SK-N-SH treated with all-trans-retinoic acid at 6 μM for 48 hours (cell line): ENCODE measurements at regions not wholly inside any gene's neighbourhood (a gene's known extent, or its start where the extent isn't known, plus 50 kb on each side); places are given as distances from the start of the nearest gene placed in this dataset.
A peak's percentile ranks its signal among the peaks of the same experiment; 100 is the strongest.

Experiments
- ATAC-seq: fragments of 200-7000 bp; cut with Tn5 transposase; 3 replicates; pipeline ENCODE4 v1.9.1; 2020; ENCODE audit warnings: mild to moderate bottlenecking, moderate library complexity
- ARNTL ChIP-seq: fragments of 450-650 bp; formaldehyde crosslinking; IDR thresholded peaks from 2 replicates; pipeline ENCODE4 v1.5.0; 2020; ENCODE audit warnings: low read depth, mild to moderate bottlenecking, moderate library complexity, borderline replicate concordance
- BACH2 ChIP-seq: fragments of 250-450 bp; sonication (Bioruptor Pico); IDR thresholded peaks from 2 replicates; pipeline ENCODE4 v1.9.0; 2021; ENCODE audit warnings: mild to moderate bottlenecking, borderline replicate concordance
- CSRNP3 ChIP-seq: fragments of 250-450 bp; sonication (Bioruptor Pico); IDR thresholded peaks from 2 replicates; pipeline ENCODE4 v1.5.1; 2021; ENCODE audit warnings: mild to moderate bottlenecking, moderate library complexity
- ESRRG ChIP-seq: fragments of 250-450 bp; sonication (Bioruptor Pico); IDR thresholded peaks from 2 replicates; pipeline ENCODE4 v1.6.1; 2021; ENCODE audit warnings: mild to moderate bottlenecking
- ISL1 ChIP-seq: fragments of 250-450 bp; sonication (Bioruptor Pico); IDR thresholded peaks from 2 replicates; pipeline ENCODE4 v2.1.2; 2022; ENCODE audit warnings: mild to moderate bottlenecking, moderate library complexity
- OSR1 ChIP-seq: fragments of 250-450 bp; sonication (Bioruptor Pico); IDR thresholded peaks from 2 replicates; pipeline ENCODE4 v1.8.0; 2022; ENCODE audit warnings: moderate library complexity, mild to moderate bottlenecking, inconsistent platforms
- PATZ1 ChIP-seq: fragments of 250-450 bp; sonication (Bioruptor Pico); IDR thresholded peaks from 2 replicates; pipeline ENCODE4 v1.8.0; 2020; ENCODE audit warnings: mild to moderate bottlenecking, moderate library complexity, borderline replicate concordance
- PPARA ChIP-seq: fragments of 250-450 bp; sonication (Bioruptor Pico); IDR thresholded peaks from 2 replicates; pipeline ENCODE4 v1.5.0; 2020; ENCODE audit warnings: mild to moderate bottlenecking, borderline replicate concordance
- RARB ChIP-seq: fragments of 250-450 bp; sonication (Bioruptor Pico); IDR thresholded peaks from 2 replicates; pipeline ENCODE4 v1.8.0; 2021; ENCODE audit warnings: mild to moderate bottlenecking, moderate library complexity
- SNAI2 ChIP-seq: fragments of 250-450 bp; sonication (Bioruptor Pico); IDR thresholded peaks from 2 replicates; pipeline ENCODE4 v1.5.0; 2020; ENCODE audit warnings: mild to moderate bottlenecking, moderate library complexity
- TCF4 ChIP-seq: fragments of 250-450 bp; sonication (Bioruptor Pico); IDR thresholded peaks from 2 replicates; pipeline ENCODE4 v1.8.0; 2021; ENCODE audit warnings: mild to moderate bottlenecking, moderate library complexity, borderline replicate concordance
- TOX ChIP-seq: fragments of 250-450 bp; sonication (Bioruptor Pico); IDR thresholded peaks from 2 replicates; pipeline ENCODE4 v1.8.0; 2021; ENCODE audit warnings: mild to moderate bottlenecking, moderate library complexity, borderline replicate concordance
- TSHZ2 ChIP-seq: fragments of 250-450 bp; sonication (Bioruptor Pico); IDR thresholded peaks from 2 replicates; pipeline ENCODE4 v1.5.0; 2020; ENCODE audit warnings: mild to moderate bottlenecking, moderate library complexity
- ZC3H10 ChIP-seq: fragments of 250-450 bp; sonication (Bioruptor Pico); IDR thresholded peaks from 2 replicates; pipeline ENCODE4 v1.5.1; 2021; ENCODE audit warnings: mild to moderate bottlenecking, moderate library complexity
- ZNF565 ChIP-seq: fragments of 450-650 bp; formaldehyde crosslinking; conservative IDR thresholded peaks from 2 replicates; pipeline ENCODE4 v1.5.0; 2020; ENCODE audit warnings: low read depth, mild to moderate bottlenecking, moderate library complexity
- ZNF70 ChIP-seq: fragments of 450-650 bp; formaldehyde crosslinking; IDR thresholded peaks from 2 replicates; pipeline ENCODE4 v1.5.0; 2020; ENCODE audit warnings: mild to moderate bottlenecking, moderate library complexity
- ZNF8 ChIP-seq: fragments of 450-650 bp; formaldehyde crosslinking; IDR thresholded peaks from 2 replicates; pipeline ENCODE4 v1.5.0; 2020; ENCODE audit warnings: mild to moderate bottlenecking, moderate library complexity
- TF ChIP-seq, protein P1 (sequence below): fragments of 250-450 bp; sonication (Bioruptor Pico); IDR thresholded peaks from 2 replicates; pipeline ENCODE4 v1.8.0; 2021; ENCODE audit warnings: low read depth, mild to moderate bottlenecking, moderate library complexity, borderline replicate concordance
- TF ChIP-seq, protein P2 (sequence below): fragments of 250-450 bp; sonication (Bioruptor Pico); IDR thresholded peaks from 2 replicates; pipeline ENCODE4 v1.5.1; 2020; ENCODE audit warnings: low read depth, mild to moderate bottlenecking, moderate library complexity

DNA sequence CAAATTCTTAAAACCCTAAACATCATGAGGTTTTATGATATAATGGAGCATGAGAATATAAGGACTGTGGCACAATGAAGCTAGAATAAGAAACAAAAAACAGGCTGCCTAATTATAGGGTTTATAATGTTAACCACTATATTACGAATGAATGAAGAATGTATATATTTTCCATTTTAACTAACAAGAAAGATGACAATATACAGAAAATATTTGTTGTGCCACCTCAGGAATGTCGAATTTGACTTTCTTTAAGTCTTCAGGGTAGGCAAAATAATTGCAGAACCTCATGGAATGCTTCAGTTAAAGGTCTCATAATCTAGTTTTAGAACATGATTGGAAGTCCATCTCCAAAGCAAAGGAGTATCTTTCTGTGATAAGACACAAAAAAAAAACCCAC is 282.9 kb upstream of the SLC8A1 start (continued):
- TF ChIP-seq CSRNP3 (CRISPR knock-in tag) (no peak), PPARA (CRISPR knock-in tag) (no peak)
- TF ChIP-seq, all 23 proteins: peak for 2

- TF ChIP-seq TCF4 (CRISPR knock-in tag) (no peak), SNAI2 (CRISPR knock-in tag) (no peak), ISL1 (CRISPR knock-in tag) (no peak), CSRNP3 (CRISPR knock-in tag) (no peak)
- TF ChIP-seq, protein P1, sequence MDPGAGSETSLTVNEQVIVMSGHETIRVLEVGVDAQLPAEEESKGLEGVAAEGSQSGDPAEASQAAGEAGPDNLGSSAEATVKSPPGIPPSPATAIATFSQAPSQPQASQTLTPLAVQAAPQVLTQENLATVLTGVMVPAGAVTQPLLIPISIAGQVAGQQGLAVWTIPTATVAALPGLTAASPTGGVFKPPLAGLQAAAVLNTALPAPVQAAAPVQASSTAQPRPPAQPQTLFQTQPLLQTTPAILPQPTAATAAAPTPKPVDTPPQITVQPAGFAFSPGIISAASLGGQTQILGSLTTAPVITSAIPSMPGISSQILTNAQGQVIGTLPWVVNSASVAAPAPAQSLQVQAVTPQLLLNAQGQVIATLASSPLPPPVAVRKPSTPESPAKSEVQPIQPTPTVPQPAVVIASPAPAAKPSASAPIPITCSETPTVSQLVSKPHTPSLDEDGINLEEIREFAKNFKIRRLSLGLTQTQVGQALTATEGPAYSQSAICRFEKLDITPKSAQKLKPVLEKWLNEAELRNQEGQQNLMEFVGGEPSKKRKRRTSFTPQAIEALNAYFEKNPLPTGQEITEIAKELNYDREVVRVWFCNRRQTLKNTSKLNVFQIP (CRISPR knock-in tag) = no peak
- no peak for ATAC-seq
Measured at GRCh38 chr2:40737180-40737579, 285.3 kb upstream of the SLC8A1 start.

GRCh38 chr2:40740419-40740818 is 288.5 kb upstream of the SLC8A1 start:
- TF ChIP-seq ISL1 (CRISPR knock-in tag) = peak; percentile 46
- no peak for TF ChIP-seq ESRRG (CRISPR knock-in tag)
- no peak for ATAC-seq

GRCh38 chr2:40741532-40741931 is 289.6 kb upstream of the SLC8A1 start:
- TF ChIP-seq ISL1 (CRISPR knock-in tag) (no peak), PPARA (CRISPR knock-in tag) (no peak), ZC3H10 (CRISPR knock-in tag) (no peak), TOX (CRISPR knock-in tag) (no peak), PATZ1 (CRISPR knock-in tag) (no peak), OSR1 (CRISPR knock-in tag) (no peak), ZNF8 (CRISPR knock-in tag) (no peak), ZNF565 (CRISPR knock-in tag) (no peak), CSRNP3 (CRISPR knock-in tag) (no peak), BACH2 (CRISPR knock-in tag) (no peak), ARNTL (CRISPR knock-in tag) (no peak), ZNF70 (CRISPR knock-in tag) (no peak)
- TF ChIP-seq, all 23 proteins: peak for 0
- ATAC-seq = no peak

DNA sequence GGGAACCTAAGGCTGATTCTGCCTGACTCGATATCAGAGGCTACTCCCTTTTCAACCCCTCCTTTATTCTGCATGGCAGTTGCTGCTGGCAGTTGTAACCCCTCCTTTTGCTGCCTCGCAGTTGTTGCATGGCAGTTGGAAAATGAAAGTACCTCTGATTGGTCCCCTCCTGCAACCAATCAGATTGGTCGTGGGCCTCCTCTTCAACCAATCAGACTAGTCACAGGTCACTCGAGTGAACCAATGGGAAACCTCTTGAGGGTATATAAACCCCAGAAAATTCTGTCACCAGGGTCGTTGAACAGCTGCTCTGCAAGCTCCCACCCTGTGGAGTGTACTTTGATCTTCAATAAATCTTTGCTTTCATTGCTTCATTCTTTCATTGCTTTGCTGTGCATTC is 294.3 kb upstream of the SLC8A1 start:
- ATAC-seq = peak; percentile 68
- no peak for TF ChIP-seq BACH2 (CRISPR knock-in tag)
- TF ChIP-seq ESRRG (CRISPR knock-in tag) = no peak
- no peak for TF ChIP-seq SNAI2 (CRISPR knock-in tag)
- TF ChIP-seq RARB (CRISPR knock-in tag) = no peak
- TF ChIP-seq OSR1 (CRISPR knock-in tag) = no peak
- TF ChIP-seq, protein P1 (CRISPR knock-in tag) = no peak
- TF ChIP-seq TSHZ2 (CRISPR knock-in tag) = no peak
- no peak for TF ChIP-seq ISL1 (CRISPR knock-in tag)
- TF ChIP-seq, protein P2, sequence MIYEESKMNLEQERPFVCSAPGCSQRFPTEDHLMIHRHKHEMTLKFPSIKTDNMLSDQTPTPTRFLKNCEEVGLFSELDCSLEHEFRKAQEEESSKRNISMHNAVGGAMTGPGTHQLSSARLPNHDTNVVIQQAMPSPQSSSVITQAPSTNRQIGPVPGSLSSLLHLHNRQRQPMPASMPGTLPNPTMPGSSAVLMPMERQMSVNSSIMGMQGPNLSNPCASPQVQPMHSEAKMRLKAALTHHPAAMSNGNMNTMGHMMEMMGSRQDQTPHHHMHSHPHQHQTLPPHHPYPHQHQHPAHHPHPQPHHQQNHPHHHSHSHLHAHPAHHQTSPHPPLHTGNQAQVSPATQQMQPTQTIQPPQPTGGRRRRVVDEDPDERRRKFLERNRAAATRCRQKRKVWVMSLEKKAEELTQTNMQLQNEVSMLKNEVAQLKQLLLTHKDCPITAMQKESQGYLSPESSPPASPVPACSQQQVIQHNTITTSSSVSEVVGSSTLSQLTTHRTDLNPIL = no peak
